GM19372 (cell line): ENCODE measurements at regions not wholly inside any gene's neighbourhood (a gene's known extent, or its start where the extent isn't known, plus 50 kb on each side); places are given as distances from the start of the nearest gene placed in this dataset.

Experiments
- ATAC-seq: cut with Tn5 transposase; IDR thresholded peaks from one replicate; pipeline ENCODE4 v1.9.1; 2021; ENCODE audit warnings: mild to moderate bottlenecking, low read depth, moderate library complexity; ENCODE audit not compliant: unreplicated experiment

DNA sequence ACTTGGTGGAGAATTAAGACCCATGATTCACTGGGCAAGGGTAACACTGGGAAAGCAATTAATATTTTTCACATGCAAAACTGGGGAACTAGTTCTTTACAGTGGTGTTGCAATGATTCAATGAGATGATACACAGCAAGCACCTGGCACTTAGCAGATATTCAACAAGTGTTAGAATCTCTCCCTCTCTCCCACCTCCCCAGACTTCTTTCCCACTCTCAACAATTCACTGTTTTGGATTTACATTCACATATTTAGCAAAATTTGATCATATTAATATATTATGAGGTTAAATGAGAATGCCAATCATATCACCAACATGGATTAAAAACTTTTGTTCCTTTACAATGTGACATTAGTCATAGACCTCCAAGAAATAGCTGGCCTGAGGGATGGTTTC is 223.1 kb upstream of the GRIP1 start:
- no peak for ATAC-seq

DNA sequence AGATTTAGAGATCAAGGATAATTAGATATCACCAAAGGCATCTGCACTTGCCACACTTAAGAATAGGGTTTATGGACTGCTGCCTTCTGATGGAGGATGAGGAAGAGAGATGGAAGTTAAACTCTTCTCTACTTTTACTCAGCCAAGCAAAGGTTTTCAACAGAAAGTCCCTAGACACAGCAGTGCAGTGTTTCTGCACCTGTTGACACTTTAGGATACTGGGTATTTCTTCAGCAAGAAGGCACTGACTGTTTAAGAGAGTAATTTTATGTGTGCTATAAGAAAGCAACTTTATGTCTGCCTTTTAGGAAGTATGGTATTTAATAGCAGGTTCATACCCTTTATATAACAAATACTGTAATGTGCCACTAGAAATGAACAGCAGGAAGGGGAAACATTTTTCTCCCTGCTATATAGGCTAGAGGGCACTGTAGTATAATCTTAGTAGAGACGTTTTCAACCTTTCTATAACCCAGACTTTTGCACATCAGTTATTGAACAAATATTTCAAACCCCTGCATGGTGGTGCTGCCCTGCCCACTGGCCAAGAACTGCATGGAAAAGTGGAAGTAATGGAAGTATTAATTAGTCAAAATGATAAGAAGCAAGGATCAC is 225.0 kb upstream of the GRIP1 start:
- no peak for ATAC-seq

DNA sequence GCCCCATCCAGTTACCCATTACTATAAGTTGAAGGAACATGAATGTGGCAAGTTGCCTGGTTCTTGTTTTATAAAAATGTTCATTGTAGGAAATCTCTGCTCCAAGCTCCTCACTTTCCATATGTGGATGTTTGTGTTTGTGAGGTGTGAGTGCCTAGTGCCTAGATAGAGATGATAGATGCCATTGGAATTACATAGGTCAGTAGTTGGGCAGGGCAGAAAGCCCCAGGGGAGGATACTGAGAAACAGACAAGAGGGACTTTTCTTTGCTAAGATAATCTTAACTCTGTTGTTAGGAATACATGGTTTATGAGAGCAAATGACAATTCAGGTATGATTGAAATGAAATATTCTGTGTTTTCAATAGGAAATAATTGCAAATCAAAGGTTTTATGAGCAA is 226.3 kb upstream of the GRIP1 start:
- no peak for ATAC-seq

DNA sequence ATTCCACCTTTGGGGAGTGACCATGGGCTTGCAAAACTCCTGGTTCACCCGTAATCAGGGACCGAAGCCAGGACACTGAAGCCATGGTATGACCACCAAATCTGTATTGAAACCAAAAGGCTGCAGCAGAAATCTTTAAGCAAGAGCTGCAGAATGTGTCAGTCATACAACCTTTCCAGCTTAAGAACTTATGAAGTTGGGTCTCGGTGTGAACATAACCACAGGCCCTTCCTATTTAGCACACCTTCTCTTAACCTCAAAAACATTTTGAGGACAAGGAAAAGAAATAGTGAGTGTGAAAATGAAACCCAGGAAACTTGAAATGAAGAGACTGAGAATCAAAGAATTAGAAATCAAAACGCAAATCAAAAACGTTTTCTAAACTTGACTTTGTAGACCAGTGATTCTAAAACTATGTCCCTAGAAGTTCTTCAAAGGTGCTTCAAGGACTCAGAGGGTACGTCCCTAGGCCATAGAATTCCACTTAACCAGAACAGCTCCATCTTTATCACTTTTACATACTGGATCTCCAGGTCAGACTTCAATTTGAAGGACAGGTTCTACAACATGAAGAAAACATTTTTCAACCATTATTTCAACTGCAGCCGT is 231.6 kb upstream of the GRIP1 start:
- ATAC-seq: no peak

DNA sequence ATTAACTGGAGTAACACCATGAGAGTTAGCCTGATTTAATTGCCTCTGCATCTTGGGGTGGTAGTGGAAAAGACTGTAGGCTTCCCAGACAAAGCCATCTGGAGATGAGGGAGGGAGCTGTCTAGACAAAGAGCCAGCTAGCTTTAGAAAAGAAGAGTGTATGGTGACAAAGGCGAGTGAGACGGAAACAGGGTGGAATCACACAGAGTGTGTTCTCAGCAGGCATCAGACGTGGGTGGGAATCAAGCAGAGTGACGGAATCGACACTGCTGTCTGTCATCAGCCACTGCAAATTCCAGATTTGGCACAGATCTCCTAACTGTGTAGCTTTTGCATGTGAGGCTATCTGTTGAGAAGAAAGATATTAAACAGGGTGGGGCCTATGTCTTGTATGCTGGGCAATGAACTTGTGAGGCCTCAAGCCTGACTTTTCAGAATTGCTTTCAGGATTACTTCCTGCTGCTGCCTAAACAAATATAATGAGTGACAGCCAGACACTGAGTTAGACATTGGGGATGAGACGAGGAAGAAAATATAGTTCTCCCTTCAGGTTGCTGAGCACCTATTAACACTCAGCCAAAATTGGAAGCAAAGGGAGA is 236.5 kb upstream of the GRIP1 start:
- no peak for ATAC-seq

DNA sequence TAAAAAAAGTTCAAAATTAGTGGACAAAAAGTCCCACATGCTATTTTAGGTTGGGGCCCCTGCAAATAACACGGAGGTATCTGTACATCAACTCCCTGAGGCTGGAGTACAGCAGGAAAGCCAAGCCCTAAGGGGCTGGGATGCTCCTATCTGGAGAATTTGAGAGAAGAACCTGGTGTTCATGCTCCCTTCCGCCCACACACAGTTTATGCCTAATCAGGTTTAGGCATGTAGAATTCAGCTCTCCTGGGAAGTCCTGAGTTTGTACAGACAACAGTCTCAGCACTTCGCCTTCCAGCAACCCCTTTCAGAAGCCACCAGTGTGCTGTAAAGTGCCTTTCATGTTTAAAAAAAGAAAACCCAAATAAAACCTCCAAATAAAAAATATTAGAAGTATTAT is 237.3 kb upstream of the GRIP1 start:
- ATAC-seq: no peak

DNA sequence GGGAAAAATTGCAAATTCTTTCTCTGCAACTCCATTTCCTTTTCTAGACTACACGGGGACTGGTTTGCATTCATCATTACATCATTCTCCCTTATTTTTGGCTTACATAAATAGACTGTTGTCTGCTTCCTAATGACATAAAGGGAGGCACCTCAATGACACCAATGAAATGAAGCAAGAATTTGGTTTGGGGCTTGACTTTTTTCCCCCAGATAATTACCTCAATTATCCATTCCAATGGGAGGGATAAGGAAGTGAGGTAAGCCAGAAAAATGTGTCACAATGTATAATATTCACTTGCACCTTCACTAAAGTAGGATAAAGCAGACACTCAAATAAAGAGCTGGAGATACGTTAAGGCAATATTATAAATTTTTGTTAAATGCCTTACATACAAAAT is 240.6 kb upstream of the GRIP1 start:
- no peak for ATAC-seq

DNA sequence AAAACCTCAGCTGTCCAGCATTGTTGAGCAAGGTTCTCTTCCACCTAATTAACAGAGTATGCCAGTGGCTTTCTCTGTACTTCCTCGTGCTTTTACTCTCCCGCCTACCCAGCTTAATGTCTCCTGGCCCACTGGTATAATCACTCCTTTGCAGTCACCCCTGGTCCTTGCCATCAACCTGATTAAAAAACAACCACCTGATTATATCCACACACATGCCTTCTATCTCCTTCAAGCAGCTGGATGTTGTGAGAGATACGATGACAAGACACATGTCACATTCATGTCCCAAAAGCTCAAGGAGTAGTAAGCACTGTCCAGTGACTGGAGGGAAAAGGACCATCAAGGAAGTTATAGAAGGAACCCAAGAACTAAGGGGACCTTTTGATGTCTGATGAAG is 241.3 kb upstream of the GRIP1 start:
- ATAC-seq: no peak

DNA sequence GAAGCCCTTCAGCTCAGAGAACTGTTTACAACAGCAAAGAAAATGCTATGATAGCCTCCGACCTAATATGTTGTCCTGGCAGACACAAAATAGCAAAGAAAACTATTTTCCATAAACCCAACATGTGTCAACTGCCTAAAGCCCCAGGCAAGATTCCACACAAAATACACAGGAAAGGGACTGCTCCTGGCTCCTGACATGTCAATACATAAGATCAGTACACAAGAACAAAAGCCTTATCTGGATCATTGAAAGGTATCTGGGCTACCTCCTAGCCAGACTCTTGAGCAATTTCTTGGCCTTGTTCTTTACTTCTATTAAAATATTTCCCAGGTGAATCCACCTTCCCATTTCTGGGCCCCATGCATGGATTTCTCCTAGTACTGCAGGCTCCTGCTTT is 242.3 kb upstream of the GRIP1 start:
- ATAC-seq: no peak

DNA sequence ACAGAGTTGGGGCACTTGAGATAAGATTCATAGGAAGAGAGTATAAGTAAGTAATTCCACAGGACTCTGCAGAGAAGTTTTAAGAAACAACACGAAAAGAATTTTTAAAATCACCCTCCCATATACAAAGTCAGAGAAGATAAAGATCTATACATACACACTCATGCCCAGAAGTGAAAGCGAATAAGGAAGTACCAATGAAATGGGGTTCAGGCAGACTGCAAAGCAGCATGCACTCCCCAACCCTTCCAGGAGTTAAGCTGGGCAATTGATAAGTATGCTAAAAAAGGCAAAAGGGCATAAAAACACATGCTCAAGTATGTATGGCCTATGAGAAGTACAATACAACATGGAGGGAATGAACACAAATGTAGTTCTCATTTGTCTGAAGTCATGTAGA is 246.2 kb upstream of the GRIP1 start:
- no peak for ATAC-seq

DNA sequence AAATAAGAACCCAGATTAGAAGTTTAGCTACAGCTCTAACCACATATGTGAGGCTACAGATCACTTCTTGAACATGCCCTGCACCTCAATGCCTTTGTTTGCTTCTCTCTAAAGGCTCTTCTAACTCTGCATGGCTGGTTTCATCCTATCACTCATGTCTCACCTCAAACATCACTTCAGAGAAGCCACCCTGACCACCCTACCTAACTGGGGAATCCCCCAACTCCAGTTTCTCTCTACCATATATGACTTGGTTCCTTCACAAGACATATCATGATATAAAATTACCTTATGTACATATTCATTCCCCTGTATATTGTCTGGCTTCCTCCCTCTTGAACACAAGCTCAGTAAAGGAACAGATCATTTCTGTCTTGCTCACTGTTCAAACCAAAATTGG is 250.2 kb upstream of the GRIP1 start:
- no peak for ATAC-seq

DNA sequence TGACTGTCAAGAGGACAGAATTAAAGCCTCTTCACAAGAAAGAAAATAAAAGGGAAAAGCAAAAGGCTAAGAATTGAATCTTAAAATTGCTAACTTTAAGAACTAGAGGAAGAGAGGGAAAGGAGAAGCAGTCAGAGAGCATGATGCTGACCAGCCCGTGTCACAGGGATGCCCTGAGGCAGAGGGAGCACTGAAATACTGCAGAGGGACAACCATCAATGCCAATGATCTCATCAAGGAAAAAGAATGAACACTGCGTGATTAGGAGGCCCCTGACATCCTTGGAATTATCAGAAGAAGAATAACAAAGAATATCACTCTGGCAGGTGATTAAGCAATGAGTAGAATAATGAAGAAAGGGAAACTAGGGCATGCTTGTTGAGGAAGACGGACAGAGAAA is 252.2 kb upstream of the GRIP1 start:
- no peak for ATAC-seq

DNA sequence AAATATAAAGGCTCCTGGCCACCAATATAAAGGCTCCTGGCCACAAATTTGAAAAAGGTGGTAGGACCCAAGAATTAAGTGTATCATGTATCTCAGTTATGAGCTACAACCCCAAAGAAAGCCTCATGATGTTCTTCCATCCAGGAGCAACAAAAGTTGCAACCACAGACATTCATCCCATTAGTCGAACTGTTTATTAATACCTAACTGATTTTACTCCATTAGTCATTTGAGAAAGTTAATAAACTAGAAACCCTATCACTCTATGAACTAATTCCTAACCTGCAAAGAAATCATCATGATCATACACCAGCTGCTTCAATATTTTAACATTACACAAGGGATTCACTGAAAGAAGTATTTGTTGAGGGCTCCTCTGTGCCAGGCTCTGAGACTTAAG is 253.2 kb upstream of the GRIP1 start:
- ATAC-seq: no peak

DNA sequence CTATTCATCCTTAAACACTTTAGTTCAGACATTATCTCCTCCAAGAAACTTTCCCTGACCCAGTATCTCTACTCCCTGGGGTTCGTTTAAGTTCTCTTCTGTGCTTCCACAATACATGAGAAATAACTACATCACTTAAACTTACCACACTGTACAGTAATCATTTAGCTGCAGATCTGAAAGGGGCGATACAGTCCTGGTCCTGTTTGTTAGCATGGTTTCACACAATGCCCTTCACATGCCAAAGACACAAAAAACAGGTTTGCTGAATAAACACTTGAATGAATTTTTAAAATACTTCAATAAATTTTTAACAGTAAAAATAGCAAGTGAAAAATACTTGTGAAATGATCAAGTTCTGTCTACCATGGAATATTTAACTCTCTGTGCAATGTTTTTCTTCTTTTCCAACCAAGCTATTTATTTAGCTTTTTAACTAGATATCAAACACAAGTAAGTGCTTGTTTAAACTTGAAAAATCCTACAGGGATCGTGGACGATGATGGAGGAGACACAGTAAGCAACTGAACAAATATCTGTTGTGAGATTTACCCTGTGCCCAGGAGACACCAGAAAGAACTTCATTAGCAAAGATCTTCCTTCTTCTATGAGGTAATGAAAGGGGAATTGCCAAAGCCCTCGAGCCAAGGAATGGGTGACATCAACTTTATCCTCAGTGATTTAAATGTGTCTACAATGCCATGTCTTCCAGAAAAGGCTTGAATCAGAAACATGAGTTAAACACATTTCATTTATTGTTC is 255.6 kb upstream of the GRIP1 start:
- no peak for ATAC-seq

DNA sequence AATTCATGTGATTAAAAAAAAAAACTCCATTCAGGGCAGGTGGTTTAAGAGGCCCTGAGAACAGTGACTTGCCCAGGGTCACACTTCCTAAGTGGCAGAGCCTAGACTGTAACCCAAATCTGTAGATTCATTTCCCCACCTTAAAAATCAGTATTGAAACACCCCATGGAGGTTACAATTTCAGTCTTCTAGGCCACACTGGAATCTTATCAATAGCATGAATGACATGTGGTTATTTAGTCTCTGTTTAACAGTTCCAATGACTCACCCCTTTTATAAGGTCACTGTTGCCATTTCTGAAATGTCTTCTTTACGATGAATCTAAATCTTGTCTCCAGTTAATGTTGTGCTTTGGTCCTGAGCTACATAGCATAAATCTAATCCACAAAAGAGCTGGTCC is 262.3 kb upstream of the GRIP1 start:
- ATAC-seq: no peak

DNA sequence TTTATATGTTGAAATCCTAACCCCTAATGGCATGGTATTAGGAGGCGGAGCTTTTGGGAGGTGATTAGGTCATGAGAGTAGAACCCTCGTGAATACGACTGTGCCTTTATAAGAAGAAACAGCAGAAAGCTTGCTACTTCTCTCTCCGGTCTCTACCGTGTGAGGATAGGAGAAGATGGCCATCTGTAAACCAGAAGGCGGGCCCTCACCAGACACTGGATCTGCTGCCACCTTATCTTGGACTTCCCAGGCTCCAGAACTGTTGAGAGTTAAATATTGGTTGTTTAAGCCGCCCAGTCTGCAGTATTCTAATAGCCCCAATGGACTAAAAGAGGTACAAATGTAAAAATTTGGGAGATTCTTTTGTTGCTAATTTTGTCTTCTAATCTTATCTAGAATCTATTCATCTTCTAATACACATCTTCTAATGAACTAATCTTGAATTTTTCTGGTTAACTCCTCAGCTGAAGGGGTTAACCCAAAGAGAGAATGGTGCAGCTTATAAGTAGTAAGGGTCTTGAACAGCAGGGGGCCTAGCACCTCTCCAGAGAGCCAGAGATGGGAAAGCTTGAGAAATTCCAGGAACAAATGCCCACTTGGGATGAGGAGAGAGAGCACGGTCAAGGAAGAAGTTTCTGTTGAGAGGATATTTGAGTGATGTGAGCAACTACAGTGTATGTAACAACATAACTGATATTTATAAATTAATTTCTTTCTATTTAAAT is 264.0 kb upstream of the GRIP1 start:
- no peak for ATAC-seq

DNA sequence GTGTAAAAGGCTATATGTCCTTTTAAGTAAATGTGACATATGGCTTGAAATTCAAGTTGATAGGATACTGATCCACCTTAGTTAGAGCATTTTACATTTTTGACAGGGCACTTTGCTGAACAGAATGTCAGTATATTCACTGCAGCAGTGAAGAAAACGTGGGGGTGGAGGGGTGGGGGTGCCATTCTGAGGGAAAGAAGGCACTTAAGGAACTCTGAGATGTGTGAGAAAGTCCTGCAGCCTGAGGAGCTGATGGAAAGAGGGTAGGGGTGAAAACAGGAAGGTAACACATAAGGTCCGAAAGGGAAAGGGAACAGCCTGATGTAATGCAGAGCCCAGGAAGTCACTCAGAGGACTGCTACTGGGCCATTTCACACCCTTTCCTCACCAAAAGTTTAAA is 265.5 kb upstream of the GRIP1 start:
- no peak for ATAC-seq

DNA sequence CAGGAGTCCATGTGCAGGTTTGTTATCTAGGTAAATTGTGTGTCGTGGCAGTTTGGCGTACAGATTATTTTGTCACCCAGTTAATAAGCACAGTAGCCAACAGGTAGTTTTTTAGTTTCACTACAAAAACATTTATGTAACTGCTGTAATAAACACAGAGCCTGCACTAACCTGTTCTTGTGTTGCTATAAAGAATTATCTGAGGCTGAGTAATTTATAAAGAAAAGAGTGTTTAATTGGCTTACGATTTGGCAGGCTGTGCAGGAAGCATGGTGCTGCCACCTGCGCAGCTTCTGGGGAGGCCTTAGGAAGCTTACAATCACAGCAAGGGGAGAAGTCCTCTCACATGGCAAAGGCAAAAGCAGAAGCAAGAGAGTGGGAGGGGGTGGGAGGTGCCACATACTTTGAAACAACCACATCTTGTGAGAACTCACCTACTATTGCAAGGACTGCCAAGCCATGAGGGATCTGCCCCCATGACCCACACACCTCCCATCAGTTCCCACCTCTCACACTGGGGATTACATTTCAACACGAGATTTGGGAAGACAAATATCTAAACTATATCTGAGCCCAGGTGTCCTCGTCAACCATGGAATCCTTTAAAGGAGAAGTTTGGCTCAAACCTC is 266.4 kb upstream of the GRIP1 start:
- ATAC-seq: no peak

DNA sequence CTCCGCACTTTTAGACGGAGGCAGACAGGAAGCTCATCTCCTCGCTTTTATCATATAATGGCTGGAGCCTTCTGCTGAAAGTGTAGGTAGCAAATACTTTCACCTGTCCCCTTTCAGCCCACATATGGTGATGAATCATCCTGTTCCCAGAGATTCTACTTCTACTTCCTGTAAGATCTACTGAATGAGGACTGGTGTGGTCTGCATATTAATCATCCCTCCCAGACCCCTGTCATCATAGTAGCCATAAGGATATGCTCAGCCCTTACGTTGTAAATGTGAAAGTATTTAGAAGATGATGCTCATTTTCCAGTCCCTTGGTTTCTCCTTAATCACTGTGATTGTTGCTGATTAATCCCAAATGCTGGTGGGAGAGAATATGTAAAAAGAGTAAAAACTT is 268.2 kb upstream of the GRIP1 start:
- ATAC-seq: no peak

DNA sequence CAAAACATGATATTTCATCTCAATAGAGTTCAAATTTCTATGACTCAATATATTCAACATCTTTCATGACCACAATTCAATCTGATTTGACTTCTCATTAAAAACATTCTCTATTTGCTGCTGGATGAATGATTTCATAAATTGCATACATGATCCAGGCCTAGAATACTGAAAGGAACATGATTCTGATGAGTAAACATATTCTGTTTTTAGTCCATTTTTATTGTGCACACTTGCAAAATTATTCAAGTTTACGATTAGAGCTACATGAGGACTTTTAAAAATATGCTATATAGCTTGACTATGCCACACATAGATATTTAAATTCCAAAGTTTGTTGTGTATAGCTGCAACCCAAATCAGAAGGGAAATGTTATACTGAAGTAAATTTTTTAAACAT is 273.8 kb upstream of the GRIP1 start:
- ATAC-seq: no peak

DNA sequence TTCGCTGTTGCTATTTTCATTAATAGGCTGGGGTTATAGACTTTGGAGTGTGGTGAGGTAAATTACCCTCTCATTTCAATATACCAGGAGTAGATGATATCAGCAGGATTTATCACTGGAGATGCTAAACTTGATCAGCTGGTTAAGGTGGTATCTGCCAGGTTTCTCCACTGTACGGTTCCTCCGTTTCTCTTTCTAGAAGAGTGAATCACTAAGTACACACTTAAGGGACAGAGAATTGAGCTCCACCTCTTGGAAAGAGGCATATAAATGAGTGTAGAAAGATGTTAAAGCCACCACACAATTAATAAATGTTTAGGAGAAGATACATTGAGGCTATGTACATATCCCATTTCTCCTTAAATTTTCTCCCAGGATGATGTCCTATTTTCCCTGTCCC is 277.4 kb upstream of the GRIP1 start:
- no peak for ATAC-seq
